Left lung (tissue), 4 donors: ENCODE measurements at regions not wholly inside any gene's neighbourhood (a gene's known extent, or its start where the extent isn't known, plus 50 kb on each side); places are given as distances from the start of the nearest gene placed in this dataset.
A peak's percentile ranks its signal among the peaks of the same experiment; 100 is the strongest.

Experiments
- ATAC-seq: fragments of 200-7000 bp; cut with Tn5 transposase; one replicate; pipeline ENCODE4 v1.9.1; 2020; ENCODE audit warnings: moderate library complexity
- DNase-seq, 4 donors: peaks; one replicate each; pipeline ENCODE4 v3.0.0-alpha.2; 2013 to 2020
- H3K27ac ChIP-seq, 2 donors: fragments of 200-600 bp; sonication (generic) in 1 of 2; one replicate each; pipeline versions ENCODE4 v1.5.0 to v1.8.0; 2020 to 2021
- H3K27me3 ChIP-seq, 2 donors: fragments of 200-600 bp; sonication (generic) in 1 of 2; one replicate each; pipeline versions ENCODE4 v1.5.0 to v1.8.0; 2020 to 2021
- H3K36me3 ChIP-seq, 2 donors: fragments of 200-600 bp; sonication (generic) in 1 of 2; one replicate each; pipeline versions ENCODE4 v1.5.0 to v1.8.0; 2020 to 2021
- H3K4me1 ChIP-seq, 2 donors: fragments of 200-600 bp; one replicate each; pipeline ENCODE4 v1.8.0; 2021
- H3K4me3 ChIP-seq, 2 donors: fragments of 200-600 bp; sonication (generic) in 1 of 2; one replicate each; pipeline versions ENCODE4 v1.5.0 to v1.8.0; 2020 to 2021; ENCODE audit warnings: mild to moderate bottlenecking in 1 of 2
- H3K9me3 ChIP-seq, 2 donors: fragments of 200-600 bp; sonication (generic) in 1 of 2; one replicate each; pipeline versions ENCODE4 v1.5.0 to v1.8.0; 2020 to 2021
- CTCF ChIP-seq, 2 donors: fragments of 200-600 bp; sonication (generic) in 1 of 2; IDR thresholded peaks; one replicate each; pipeline versions ENCODE4 v1.5.0 to v1.8.0; 2021; ENCODE audit warnings: antibody characterized with exemption in 2 of 2
- intact Hi-C, 2 donors: fragments of 100-400 bp; cut with DNase I; formaldehyde crosslinking; loops; one replicate each; pipeline versions ENCODE4 v1.11.2 to v1.14.2; 2022
- donor health status: DM: no; HTN: yes; CAD: no.
- donor health status: DM: no; HTN: no; CAD: no.

- intact Hi-C loops: no loop called here
- no peak for TF ChIP-seq CTCF (IDR thresholded peaks at IDR 0.05)
- H3K27ac ChIP-seq: no peak overlapping the region
Observed at GRCh38 chr5:124373883-124374282, 372.6 kb downstream of the ZNF608 start.

DNA sequence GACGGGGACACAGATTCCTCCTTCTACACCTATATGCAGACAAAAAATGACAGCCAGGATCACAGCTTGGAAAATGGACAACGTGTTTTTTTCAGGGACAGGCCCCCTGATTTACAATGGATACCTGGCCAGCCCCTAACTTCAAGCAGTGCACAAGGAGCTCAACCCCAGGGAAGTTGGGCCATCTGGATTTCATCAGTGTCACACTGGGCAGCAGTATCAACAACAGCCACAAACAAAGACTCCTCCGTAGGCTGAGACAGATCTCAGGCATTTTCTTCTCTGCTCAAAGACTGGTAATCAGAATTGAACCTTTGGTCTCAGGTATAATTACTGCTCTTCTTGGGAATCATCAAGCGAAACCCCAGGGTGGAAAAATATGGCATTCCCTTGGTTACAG lies 374.0 kb downstream of the ZNF608 start:
- H3K27ac ChIP-seq: no peak overlapping the region

More at GRCh38 chr5:124373883-124374282, 372.6 kb downstream of the ZNF608 start:
- Histone ChIP-seq H3K27me3 (no peaks in the 10 kb centered on the region), H3K9me3 (peaks cover 0 to 11% of the 10 kb centered on the region in 2 donors), H3K4me1 (no peaks in the 10 kb centered on the region), H3K36me3 (no peaks in the 10 kb centered on the region), H3K4me3 (no peak overlapping the region)
- DNase-seq (no peak), ATAC-seq (no peak)

GRCh38 chr5:124371111-124371706 lies 375.2 kb downstream of the ZNF608 start:
- ATAC-seq (no peak), DNase-seq (peak in 1 of 4 donors; percentile 29)
- intact Hi-C loops: no loop called here
- Histone ChIP-seq H3K36me3 (no peaks in the 10 kb centered on the region), H3K4me1 (no peaks in the 10 kb centered on the region), H3K27me3 (no peaks in the 10 kb centered on the region), H3K9me3 (peaks cover 0 to 11% of the 10 kb centered on the region in 2 donors), H3K4me3 (no peak overlapping the region), H3K27ac (no peak overlapping the region)
- no peak for TF ChIP-seq CTCF (IDR thresholded peaks at IDR 0.05)

More for the DNA sequence above, 374.0 kb downstream of the ZNF608 start:
- H3K9me3 ChIP-seq: peaks cover 0 to 11% of the 10 kb centered on the region in 2 donors
- no peaks in the 10 kb centered on the region for H3K36me3 ChIP-seq
- H3K4me3 ChIP-seq: no peak overlapping the region
- DNase-seq (no peak), ATAC-seq (no peak)
- no peak for TF ChIP-seq CTCF (IDR thresholded peaks at IDR 0.05)
- H3K27me3 ChIP-seq: no peaks in the 10 kb centered on the region
- intact Hi-C loops: no loop called here
- H3K4me1 ChIP-seq: no peaks in the 10 kb centered on the region

DNA sequence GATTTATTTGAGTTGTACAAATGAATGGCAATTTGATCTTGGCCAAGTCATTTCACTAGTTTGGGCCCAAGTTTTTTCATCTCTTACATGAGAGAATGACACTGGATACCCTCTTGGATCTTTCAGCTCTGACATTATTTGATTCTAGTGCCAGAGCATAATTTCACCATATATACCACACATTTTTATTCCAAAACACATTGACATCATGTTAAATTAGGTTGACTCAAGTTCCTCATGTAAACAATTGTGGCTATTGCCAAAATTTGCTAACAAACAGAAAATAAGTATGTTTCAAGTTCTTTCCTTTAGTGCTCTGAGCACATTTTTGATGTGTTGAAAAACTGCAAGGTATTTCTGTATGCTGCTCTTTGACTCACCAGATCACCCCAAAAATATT lies 375.8 kb downstream of the ZNF608 start:
- Histone ChIP-seq H3K27ac (no peak overlapping the region), H3K36me3 (no peaks in the 10 kb centered on the region), H3K4me3 (no peak overlapping the region), H3K27me3 (no peaks in the 10 kb centered on the region), H3K4me1 (no peaks in the 10 kb centered on the region), H3K9me3 (peaks cover 0 to 11% of the 10 kb centered on the region in 2 donors)
- no peak for TF ChIP-seq CTCF (IDR thresholded peaks at IDR 0.05)
- intact Hi-C loops: no loop called here
- DNase-seq (no peak), ATAC-seq (no peak)

DNA sequence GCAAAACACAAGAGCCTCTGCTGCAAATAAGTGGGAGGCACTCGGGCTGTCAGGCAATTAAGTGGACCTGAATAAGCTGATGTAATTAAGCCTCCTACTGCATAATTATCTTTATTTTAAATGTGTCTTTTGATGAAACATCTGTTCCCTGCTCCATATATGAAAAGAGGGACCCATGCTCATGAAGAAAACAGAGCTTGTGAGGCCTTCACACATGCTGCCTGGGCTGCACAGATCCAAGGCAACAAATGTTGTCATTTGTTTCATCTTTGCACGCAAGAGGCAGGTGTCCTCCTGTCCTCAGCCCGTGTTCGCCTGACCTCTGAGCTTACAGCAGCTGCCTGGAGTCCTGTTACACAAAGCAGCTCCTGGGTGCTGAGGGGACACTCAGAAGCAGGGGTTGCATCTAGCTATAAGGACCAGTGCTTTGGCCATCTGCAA lies 381.1 kb downstream of the ZNF608 start:
- no peaks in the 10 kb centered on the region for H3K4me1 ChIP-seq
- intact Hi-C loops: no loop called here
- DNase-seq: peak in 1 of 4 donors; percentile 31
- TF ChIP-seq CTCF (IDR thresholded peaks at IDR 0.05): no peak
- H3K27me3 ChIP-seq: no peaks in the 10 kb centered on the region
- peaks cover 0 to 10% of the 10 kb centered on the region in 2 donors for H3K9me3 ChIP-seq
- no peak overlapping the region for H3K27ac ChIP-seq
- H3K4me3 ChIP-seq: no peak overlapping the region
- no peak for ATAC-seq
- H3K36me3 ChIP-seq: no peaks in the 10 kb centered on the region
